GM21447 (cell line): ENCODE measurements at regions not wholly inside any gene's neighbourhood (a gene's known extent, or its start where the extent isn't known, plus 50 kb on each side); places are given as distances from the start of the nearest gene placed in this dataset.

Experiments
- ATAC-seq: cut with Tn5 transposase; IDR thresholded peaks from one replicate; pipeline ENCODE4 v1.9.1; 2021; ENCODE audit not compliant: unreplicated experiment

- ATAC-seq: no peak
Observed at GRCh38 chr17:5817475-5818395, 233.4 kb upstream of the NLRP1 start.

DNA sequence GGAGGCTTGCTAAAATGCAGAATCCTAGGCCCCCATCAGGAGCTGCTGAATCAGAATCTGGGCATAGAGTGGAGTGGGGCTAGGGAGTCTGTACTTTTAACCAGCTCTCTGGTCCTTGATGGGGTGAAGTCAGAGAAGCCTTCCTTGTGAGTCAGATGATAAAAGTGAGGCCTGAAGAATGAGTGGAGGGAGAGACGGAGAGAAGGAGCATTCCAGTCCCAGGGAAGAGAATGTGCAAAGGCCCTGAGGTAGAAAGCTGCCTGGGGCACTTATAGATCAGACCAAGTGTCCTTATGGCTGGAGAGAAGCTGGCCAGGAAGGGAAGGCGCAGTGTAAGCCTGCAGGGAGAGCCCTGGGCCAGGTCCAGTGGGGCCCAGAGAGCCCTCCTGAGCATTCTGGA lies 235.1 kb upstream of the NLRP1 start:
- no peak for ATAC-seq

DNA sequence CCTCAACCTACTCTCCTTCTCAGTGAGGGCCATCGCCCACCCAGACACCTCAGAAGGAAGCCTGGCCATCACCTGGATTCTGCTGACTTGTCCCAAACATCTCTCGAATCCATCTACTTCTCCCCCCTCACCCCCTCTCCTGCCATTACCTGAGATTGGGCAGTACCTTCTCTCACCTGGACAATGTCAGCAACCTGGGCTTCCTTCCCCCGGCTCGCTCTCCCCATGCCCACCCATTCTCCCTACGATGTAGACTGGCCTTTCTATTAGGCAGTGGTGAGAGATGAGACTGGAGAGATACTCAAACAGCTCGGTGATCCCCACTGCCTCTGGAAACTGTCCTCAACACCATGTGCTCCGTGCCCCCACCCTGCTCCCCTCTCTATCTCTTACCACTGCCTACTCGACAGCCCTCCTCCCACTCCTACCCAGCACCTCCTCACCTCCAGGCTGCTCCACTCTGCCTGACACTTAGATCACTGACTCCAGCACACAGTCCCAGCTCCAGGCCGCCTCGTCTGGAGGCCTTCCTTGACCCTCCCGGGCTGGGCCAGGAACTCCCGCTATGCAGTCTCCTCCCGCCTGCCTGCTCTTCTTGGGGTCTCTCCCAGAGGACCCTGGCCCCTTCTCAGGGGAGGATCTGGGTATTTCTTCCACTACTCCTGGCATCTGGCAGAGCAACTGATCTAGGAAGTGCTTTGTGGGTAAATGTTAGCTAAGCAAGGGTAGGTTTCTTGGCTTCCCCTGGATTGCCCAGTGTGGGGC lies 235.8 kb upstream of the NLRP1 start:
- no peak for ATAC-seq

DNA sequence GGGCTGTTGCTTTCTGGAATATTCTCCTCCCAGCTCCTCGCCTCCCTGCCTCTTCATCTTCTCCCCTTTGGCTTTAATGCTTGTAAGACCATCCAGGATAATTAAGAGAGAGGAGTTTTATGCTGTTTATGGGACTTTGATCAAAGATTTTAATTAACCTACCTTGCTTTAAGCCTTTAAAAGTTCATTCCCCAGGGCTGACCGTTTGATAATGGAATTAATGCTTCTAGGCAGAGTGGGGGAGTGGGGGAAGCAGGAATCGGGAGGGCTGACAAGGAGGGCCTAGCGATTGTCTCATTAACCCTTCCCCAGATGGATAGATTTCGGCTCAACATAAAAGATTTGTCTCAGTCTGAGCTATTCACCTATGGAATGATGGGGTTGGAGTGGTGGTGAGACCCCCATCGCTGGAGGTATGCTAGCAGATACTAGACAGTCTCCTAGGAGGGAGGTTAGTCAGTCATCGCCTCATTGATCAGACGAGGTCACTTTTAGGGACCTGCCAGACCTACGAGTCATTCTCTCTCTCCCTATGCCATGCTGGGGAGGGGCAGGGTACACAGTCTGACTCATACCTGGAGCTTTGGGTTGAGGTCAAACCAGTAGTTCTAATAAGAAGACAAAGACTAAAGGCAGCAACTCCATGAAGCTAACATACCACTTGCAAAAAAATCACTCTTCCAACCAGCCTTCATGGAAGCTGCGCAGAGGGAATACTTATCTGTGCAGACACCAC lies 236.6 kb upstream of the NLRP1 start:
- ATAC-seq: no peak

DNA sequence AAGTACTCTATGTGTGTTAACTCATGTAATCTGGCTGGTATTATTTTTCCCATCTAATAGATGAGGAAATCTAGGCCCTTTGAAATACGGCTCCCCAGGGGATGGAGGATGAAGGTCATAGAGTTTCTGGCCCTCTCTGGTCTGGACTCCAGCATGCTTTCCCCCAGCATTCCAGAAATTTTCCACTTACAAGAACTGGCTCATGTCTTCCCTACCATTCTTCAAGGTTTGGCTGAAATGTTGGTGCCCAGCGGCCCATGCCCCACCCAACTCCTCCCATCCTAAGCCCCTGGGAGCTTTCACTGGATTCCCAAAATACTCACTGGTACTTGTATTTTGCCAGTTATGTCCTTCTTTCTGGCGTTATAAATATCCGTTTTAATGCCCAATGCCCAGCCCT lies 237.5 kb upstream of the NLRP1 start:
- ATAC-seq: no peak

GRCh38 chr17:5822281-5823060 lies 238.2 kb upstream of the NLRP1 start:
- no peak for ATAC-seq

- no peak for ATAC-seq
Observed at GRCh38 chr17:5823219-5823618, 238.9 kb upstream of the NLRP1 start.

DNA sequence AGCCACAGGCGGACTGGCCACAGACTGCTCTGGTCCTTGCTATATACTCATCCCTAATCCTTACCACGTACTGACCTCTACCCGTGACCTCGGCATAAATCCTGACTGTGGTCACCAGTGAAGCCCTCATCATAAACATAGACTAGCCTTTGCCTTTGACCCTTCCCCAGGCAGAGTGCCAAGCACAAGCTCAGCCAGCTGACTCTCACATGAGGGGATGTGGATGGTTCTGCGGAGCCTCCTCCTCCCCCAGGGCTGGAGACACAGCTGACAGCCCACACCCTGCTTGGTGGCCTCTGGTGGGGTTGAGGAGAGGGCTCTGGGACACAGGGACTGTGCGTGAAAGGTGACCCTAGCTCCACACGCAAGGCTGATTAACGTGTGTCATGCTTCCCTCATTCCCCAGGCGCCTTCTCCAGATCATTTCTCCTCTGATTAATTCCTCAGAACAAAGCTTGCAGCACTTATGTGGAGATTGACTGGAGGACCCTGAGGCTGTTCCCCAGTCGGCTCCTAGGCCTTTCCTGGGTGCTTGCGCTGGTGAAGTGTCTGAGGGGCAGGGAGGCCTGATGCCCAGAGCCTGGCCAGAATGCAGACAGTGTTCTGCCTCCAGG lies 241.5 kb upstream of the NLRP1 start:
- no peak for ATAC-seq

DNA sequence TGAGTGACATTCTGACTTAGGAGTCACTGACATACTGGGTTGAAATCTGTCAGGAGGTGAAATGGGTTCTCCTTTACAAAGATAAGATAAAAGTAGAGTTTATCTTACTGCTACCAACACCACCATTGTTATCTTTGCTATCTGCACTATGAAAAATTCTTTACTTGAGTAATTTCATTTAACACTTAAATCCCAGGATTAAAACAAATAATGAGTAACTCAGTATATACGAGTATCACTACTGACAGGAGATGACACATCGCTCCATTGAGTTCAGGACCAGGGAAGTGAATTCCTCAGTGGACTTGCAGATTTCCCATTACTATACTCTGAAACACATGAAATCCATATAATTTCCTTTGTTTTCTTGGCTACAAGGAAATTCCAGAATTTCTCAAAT lies 242.1 kb upstream of the NLRP1 start:
- ATAC-seq: no peak

GRCh38 chr17:5830921-5831320 lies 239.3 kb upstream of the WSCD1 start:
- no peak for ATAC-seq

DNA sequence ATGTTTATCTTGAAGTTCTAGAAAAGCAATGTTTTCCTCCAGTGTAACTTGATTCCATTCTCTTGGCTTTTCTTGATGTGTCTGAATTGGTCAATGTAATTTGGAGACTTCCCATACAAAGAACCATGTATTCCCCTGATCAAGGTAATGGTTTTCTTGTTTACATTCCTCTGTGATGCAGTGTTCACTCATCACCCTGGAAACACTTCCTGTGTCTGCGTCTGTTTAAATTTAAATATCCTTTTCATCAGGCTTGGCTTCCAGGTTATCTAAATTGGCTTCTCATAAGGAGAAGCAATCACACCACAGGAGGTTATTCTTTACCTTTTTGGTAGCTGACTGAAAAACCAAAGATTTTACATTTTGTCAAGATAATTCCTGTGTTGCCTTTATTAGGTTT lies 237.3 kb upstream of the WSCD1 start:
- ATAC-seq: no peak

GRCh38 chr17:5837055-5837491 lies 233.1 kb upstream of the WSCD1 start:
- no peak for ATAC-seq

DNA sequence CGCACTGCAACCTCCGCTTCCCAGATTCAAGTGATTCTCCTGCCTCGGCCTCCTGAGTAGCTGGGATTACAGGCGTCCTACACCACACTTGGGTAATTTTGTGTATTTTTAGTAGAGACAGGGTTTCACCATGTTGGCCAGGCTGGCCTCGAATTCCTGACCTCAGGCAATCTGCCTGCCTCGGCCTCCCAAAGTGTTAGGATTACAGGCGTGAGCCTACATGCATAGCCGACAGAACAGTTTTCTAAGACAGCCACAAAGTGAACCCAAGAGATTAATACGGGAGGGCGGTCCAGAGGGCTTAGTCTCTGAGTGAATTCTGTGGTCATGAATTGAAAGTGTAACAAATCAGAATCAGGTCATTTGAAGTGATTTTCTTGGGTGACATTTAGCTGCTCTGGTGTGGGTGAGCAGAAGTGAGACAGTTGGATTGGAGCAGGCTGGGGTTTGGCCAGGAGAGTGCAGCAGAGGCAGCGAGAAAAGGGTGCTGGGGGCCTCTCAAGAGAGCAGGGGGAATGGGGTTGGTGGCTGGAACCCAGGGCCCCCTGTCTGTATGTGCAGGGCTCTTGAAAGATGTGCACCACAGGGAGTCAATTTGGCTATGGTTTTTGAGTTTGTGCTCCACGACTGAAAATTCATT lies 231.4 kb upstream of the WSCD1 start:
- ATAC-seq: no peak

DNA sequence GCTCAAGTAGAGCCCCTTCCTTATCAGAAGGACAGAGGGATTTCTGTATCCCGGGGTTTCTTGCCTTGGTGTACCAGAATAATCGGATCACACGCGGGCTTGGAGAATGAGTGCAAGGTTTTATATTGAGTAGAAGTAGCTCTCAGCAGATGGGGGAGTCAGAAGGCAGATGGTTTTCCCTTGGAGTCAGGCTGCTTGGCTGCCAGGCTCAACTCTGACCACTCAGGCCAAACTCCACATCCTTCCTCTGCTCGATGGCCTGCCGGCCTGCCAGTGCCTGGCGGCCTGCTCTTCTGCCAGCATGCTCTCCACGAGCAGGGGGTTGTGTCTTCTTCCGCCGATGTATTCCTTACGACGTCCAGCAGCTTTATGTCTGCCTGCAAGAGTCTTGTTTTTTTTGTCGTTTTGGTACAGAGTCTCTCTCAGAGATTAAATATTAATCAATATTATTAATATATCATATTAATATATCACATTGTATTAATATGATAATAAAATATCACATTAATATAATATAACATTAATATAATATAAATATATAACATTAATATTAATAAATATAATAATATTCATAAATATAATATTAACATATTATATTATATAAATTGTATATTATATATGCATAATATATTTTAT lies 229.2 kb upstream of the WSCD1 start:
- ATAC-seq: no peak

GRCh38 chr17:5841862-5842261 lies 228.3 kb upstream of the WSCD1 start:
- no peak for ATAC-seq

DNA sequence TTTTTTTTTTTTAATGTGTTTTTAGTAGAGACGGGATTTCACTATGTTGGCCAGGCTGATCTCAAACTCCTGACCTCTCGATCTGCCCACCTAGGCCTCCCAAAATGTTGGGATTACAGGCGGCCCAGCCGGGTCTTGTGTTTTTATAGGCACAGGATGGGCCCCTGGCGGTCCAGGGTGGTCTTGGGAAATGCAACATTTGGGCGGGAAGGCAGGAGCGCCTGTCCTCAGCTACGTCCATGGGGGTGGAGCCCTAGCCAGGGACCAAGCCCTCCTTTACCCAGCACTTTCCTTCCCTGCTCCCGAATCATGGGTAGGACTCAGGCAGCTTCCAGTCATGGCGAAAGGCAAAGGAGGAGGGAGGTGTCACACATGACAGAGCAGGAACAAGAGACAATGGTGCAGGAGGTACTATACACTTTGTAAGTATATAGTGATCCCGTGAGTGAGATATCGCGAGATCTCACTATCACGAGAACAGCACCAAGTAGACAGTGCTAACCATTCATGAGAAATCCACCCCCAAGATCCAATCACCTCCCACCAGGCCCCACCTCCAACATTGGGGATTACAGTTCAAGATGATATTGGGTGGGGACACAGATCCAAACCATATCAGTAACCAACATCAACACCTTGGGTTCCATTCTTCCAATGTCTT lies 226.7 kb upstream of the WSCD1 start:
- ATAC-seq: no peak

GRCh38 chr17:5846001-5846400 lies 224.2 kb upstream of the WSCD1 start:
- no peak for ATAC-seq

GRCh38 chr17:5854871-5855554 lies 215.2 kb upstream of the WSCD1 start:
- ATAC-seq: no peak
